OCI-M1 (cell line): ENCODE measurements at regions not wholly inside any gene's neighbourhood (a gene's known extent, or its start where the extent isn't known, plus 50 kb on each side); places are given as distances from the start of the nearest gene placed in this dataset.

Experiments
- DNase-seq: peaks from one replicate; lab custom pipeline; 2025; lab: John Stamatoyannopoulos, UW

DNA sequence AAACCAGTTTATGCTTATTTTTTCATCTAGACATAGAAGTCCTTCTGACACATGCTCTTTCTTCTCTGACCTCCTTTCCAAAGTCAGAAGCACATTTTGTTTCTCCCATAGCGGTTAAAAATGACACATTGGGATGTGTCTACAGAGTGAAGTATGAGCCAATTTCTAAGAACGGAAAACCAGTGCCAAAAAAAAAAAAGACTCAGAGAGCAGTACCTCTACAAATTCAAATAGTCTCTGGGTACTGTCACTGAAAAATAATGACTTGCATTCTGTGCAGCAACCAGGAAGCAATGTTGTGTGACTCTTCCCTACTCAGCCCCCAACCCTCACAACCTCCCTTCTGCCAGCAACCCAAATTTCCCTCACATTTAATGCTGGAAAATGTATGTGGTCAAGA is 145.5 kb upstream of the PMFBP1 start:
- no peak for DNase-seq

DNA sequence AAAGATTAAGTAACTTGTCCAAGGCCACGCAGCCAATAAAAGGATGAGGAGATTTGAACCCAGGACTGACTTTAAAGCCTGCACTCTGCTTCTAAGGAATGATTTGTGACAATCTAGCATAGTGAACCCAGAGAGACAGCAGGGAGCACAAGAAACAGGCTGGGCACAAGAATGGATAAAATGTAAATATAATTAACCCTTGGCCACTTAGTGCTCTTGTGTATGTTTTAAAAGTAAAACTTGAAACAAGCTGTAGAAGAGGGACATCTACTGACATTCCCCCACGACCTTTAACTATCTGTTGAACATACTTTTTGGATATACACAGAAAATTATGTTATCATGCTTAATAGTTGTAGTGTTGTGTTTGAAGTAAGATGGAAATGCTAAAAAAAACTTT is 141.9 kb upstream of the PMFBP1 start:
- DNase-seq: no peak

- no peak for DNase-seq
Observed at GRCh38 chr16:72312828-72313227, 140.9 kb upstream of the PMFBP1 start.

- no peak for DNase-seq
Observed at GRCh38 chr16:72311426-72311825, 139.5 kb upstream of the PMFBP1 start.

- no peak for DNase-seq
Observed at GRCh38 chr16:72309001-72309400, 137.0 kb upstream of the PMFBP1 start.

DNA sequence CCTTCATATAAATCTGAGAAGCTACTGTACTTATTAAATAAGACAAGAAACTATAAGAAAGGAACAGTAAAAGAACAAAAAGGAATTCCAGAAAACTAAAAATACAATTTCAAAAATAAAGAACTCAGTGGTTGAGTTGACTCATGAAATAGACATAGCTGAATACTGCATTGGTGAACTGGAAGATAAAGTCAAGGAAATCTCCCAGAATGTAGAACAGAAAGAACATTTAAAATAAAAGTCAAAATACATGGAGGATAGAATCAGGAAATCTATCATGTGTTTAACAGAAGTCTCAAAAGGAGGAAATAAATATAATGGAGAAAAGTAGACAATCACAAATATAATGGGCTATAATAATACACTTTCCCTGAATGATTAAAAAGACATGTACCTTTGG is 136.4 kb upstream of the PMFBP1 start:
- DNase-seq: no peak

DNA sequence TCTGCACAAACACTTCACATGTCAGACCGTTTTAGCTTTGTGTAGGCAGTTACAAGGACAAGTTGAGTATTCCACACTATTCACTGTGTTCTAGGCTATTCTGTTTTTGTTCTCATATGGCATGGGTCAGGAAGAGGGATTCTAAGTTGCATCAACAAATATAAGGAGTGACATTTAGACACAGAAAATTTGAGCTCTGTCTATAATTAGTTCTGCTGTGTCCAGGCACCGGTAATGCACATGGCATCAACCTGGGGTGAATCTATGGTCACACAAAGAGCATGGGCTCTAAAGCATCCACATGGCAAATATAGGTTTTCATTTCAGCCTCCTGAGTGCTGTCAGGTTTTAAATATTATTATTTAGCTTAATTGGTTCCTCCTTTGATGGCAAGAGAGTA is 130.4 kb upstream of the PMFBP1 start:
- DNase-seq: no peak

DNA sequence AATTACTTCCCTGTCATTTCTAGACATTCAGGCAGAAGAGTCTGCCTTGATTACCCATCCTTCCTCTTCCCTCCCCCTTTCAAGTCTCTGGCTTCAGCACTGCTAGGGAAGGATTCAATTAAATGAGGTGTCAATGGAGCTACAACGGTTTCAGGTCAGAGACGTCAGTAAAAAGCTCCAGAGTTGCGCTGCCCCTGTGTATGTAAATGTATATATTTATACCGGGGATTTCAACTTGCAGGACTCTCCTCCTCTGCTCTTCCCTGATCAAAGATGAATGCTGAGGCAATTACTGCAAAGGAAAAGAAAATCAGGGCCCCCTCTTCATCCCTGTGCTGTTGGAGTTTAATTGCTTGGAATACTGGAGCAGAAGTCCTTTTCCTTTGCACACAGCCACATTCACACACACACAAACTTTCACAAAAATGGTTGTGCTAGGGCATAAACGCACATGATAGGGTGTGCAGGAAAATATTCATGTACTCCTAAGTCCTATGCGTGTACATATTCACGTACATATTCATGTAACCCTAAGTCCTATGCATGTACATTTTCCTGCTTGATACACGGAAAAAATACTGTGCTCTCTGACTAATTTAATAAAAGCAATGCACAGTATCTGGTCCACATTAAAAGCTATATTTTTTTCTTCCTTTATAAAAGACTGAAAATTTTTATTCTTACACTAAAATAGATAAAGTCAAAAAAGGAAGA is 129.7 kb upstream of the PMFBP1 start:
- DNase-seq: no peak

GRCh38 chr16:72300892-72301291 is 128.9 kb upstream of the PMFBP1 start:
- DNase-seq: no peak

- no peak for DNase-seq
Observed at GRCh38 chr16:72299684-72300243, 127.8 kb upstream of the PMFBP1 start.

DNA sequence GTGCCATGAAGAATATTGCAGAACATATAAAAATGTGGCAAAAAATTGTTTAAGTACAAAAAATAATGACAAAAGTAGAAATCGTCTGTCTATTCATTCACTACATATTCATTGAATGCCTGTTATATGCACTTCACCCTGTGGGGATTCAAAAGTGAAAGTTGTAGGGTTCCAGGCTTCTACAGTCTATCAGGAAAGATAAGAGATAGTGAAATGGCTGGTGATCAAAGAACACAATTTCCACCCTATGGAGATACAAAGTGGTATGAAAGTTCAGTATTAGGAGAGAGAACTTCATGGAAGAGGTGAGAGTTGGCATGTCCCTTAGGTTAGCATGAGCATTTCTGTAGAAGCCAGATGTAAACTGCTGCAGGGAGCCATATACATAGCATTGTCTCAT is 127.0 kb upstream of the PMFBP1 start:
- DNase-seq: peak; percentile 18

GRCh38 chr16:72295914-72296313 is 124.0 kb upstream of the PMFBP1 start:
- no peak for DNase-seq

- no peak for DNase-seq
Observed at GRCh38 chr16:72291531-72291981, 119.6 kb upstream of the PMFBP1 start.

DNA sequence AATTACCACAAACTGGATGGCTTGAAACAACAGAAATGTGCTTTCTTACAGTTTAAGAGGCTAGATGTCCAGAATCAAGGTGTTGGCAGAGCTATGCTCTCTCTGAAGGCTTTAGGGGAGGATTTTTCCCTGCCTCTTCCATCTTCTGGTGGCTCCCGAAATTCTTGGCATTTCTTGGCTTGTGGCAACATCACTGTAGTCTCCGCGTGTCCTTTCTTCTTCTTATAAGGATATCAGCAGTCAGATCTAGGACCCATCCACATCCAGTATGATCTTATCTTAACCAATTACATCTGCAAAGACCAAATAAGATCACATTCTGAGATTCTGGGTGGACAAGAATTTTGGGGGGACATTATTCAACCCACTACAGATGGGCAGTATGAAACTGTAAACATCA is 119.2 kb upstream of the PMFBP1 start:
- DNase-seq: no peak

DNA sequence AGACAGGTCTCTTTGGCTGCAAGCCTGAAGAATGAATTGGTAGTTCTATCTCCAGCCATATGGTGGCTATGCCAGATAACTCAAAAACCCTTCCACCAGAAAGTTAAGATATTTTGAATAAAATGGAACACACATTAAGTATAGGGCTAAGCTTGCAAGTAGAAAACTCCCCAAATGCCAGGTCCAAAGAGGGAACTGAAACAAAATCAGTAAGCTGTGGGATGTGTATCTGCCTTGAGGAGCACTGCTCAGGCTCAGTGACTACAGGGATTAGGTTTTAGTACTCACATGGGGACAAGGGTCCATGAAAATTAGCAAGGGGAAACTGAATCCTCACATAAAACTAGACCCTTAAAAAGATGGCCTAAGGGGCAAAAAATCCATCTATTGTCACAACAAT is 115.7 kb upstream of the PMFBP1 start:
- no peak for DNase-seq

GRCh38 chr16:72286936-72287620 is 115.1 kb upstream of the PMFBP1 start:
- no peak for DNase-seq

DNA sequence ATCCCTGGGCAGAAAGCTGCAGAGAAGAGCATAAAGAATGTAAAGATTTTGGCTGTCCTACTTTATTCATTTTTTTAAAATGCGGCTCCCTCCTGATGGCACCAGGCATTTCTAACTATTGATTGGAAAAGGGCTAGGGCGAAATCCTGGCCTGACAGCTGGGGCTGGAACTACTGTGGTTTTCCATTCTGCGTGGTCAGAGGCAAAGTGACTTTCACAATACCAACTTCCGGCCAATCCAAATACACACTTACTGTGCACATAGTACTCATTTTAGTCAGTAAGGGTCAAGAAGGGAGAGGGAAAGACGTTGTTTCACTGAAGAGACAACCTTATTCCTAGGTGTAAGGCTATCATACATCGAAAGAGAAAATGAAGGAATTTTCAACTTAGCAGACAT is 113.8 kb upstream of the PMFBP1 start:
- no peak for DNase-seq

GRCh38 chr16:72285324-72285723 is 113.4 kb upstream of the PMFBP1 start:
- no peak for DNase-seq

DNA sequence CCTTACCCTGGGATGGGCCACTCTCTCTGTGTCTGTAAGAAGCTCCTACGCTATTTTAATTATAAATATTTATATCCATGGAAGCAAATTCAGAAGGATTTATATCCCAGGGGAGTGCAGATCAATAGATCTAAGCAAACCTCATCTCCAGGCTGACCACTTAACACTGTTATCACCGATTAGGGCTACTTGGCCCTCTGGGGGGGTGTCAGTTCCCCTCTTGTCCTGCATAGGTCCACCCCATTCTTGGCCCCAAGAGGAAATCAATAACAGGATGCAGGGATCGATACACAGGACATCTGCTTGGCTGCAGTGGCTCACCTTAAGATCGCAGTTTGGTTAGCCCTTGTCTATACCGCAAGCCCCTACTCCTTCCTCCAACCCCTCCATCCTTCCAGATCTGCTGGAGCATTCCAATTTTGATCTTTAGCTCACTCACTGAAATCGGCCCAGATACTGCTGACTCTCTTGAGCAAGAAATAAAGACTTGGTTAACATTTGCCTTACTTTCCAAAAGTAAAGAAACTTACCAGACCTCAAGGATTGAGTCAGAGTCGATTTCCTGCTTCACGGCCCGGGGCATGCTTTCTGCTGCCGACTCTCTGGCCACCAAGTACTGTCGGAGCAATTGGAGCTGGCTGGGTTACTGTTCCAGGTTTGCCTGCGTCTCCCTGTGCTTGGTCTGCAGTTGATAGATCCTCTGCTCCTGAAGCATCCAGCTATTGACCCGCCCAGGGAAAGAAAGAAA is 112.3 kb upstream of the PMFBP1 start:
- DNase-seq: no peak

- no peak for DNase-seq
Observed at GRCh38 chr16:72282362-72282761, 110.4 kb upstream of the PMFBP1 start.

DNA sequence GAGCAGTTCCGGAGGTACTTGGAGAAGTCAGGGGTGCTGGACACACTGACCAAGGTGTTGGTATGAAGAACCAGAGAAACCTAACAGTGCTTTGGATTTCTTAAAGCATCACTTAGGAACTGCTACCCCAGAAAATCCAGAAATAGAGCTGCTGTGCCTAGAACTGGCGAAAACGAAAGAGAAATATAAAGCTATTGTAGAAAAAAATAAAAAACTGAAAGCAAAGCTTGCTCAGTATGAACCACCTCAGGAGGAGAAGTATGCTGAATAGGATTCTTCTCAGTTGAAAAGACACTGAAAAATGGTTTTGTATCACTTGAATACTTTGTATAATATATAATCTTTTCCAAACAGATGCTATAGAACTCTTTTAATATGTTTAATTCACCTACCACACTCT is 106.3 kb upstream of the PMFBP1 start:
- peak; percentile 9 for DNase-seq

GRCh38 chr16:72277749-72278148 is 105.8 kb upstream of the PMFBP1 start:
- no peak for DNase-seq
